Brain microvascular endothelial cell (primary cell): ENCODE measurements at regions not wholly inside any gene's neighbourhood (a gene's known extent, or its start where the extent isn't known, plus 50 kb on each side); places are given as distances from the start of the nearest gene placed in this dataset.

Experiments used
- DNase-seq: peaks from one replicate; pipeline ENCODE4 v3.0.0-alpha.2; 2020
- H3K27ac ChIP-seq: fragments of 250-450 bp; sonication (Bioruptor Pico); 2 replicates; pipeline ENCODE4 v1.5.1; 2020; ENCODE audit warnings: mild to moderate bottlenecking, moderate library complexity
- H3K27me3 ChIP-seq: fragments of 250-450 bp; sonication (Bioruptor Pico); replicated peaks from 2 replicates; pipeline ENCODE4 v1.5.1; 2020; ENCODE audit warnings: mild to moderate bottlenecking
- H3K36me3 ChIP-seq: fragments of 250-450 bp; sonication (Bioruptor Pico); replicated peaks from 2 replicates; pipeline ENCODE4 v1.5.1; 2020; ENCODE audit warnings: mild to moderate bottlenecking
- H3K4me3 ChIP-seq: 2 replicates; pipeline ENCODE4 v1.5.1; 2011; ENCODE audit warnings: low read depth, mild to moderate bottlenecking, control low read depth, low read length, moderate library complexity
- CTCF ChIP-seq: IDR thresholded peaks from 2 replicates; pipeline ENCODE4 v1.5.1; 2011; ENCODE audit warnings: low read depth, mild to moderate bottlenecking, moderate library complexity, low read length, control low read depth, inconsistent platforms; ENCODE audit errors: missing control alignments
- in situ Hi-C: cut with HindIII; loops from 2 replicates; pipeline ENCODE4 v1.10.0; 2017; ENCODE audit warnings: low sequenced_read_pairs, low pct_ligation_motif_present

GRCh38 chr2:52810460-52810859 is 957.1 kb upstream of the CHAC2 start:
- peak; percentile 44 for TF ChIP-seq CTCF
- in situ Hi-C loops: no loop called here
- no peak overlapping the region for H3K4me3 ChIP-seq
- H3K36me3 ChIP-seq: no peaks in the 10 kb centered on the region
- peak; percentile 10 for DNase-seq
- H3K27ac ChIP-seq: no peak overlapping the region
- H3K27me3 ChIP-seq: no peaks in the 10 kb centered on the region

GRCh38 chr2:52805901-52806410 is 961.6 kb upstream of the CHAC2 start:
- DNase-seq: no peak
- in situ Hi-C loops: no loop called here
- Histone ChIP-seq H3K27ac (no peak overlapping the region), H3K4me3 (no peak overlapping the region), H3K36me3 (no peaks in the 10 kb centered on the region), H3K27me3 (no peaks in the 10 kb centered on the region)
- no peak for TF ChIP-seq CTCF

GRCh38 chr2:52794581-52794980 is 973.0 kb upstream of the CHAC2 start:
- in situ Hi-C loops: no loop called here

GRCh38 chr2:52779446-52779845 is 988.2 kb upstream of the CHAC2 start:
- Histone ChIP-seq H3K27me3 (no peaks in the 10 kb centered on the region), H3K36me3 (no peaks in the 10 kb centered on the region), H3K27ac (no peak overlapping the region), H3K4me3 (no peak overlapping the region)
- in situ Hi-C loops: no loop called here
- no peak for TF ChIP-seq CTCF
- DNase-seq: no peak

More at GRCh38 chr2:52794581-52794980, 973.0 kb upstream of the CHAC2 start:
- H3K27me3 ChIP-seq: no peaks in the 10 kb centered on the region
- H3K36me3 ChIP-seq: no peaks in the 10 kb centered on the region
- H3K4me3 ChIP-seq: no peak overlapping the region
- TF ChIP-seq CTCF: no peak
- DNase-seq: no peak
- no peak overlapping the region for H3K27ac ChIP-seq

- Histone ChIP-seq H3K27me3 (no peaks in the 10 kb centered on the region), H3K36me3 (no peaks in the 10 kb centered on the region), H3K4me3 (no peak overlapping the region), H3K27ac (no peak overlapping the region)
- in situ Hi-C loops: no loop called here
- no peak for TF ChIP-seq CTCF
- DNase-seq: no peak
These were observed 991.0 kb upstream of the CHAC2 start for GRCh38 chr2:52776571-52776970.

GRCh38 chr2:52775674-52776073 is 991.9 kb upstream of the CHAC2 start:
- TF ChIP-seq CTCF: no peak
- no peaks in the 10 kb centered on the region for H3K27me3 ChIP-seq
- in situ Hi-C loops: no loop called here
- no peak overlapping the region for H3K4me3 ChIP-seq
- H3K36me3 ChIP-seq: no peaks in the 10 kb centered on the region
- DNase-seq: no peak
- H3K27ac ChIP-seq: no peak overlapping the region
